HuH-7 (cell line): ENCODE measurements at regions not wholly inside any gene's neighbourhood (a gene's known extent, or its start where the extent isn't known, plus 50 kb on each side); places are given as distances from the start of the nearest gene placed in this dataset.
"Not testable (repeated sequence)": the region's sequence is repeated elsewhere in the genome, so short reads cannot be mapped to it uniquely, and the experiment has no call there.

Experiments
- DNase-seq: peaks from one replicate; pipeline ENCODE4 v3.0.0; 2011; ENCODE audit warnings: low spot score

- DNase-seq, result no peak
Observed at GRCh38 chr3:162863579-162863978, 1367.0 kb downstream of the OTOL1 start.

- DNase-seq, result no peak
Observed at GRCh38 chr3:162865466-162865865, 1368.9 kb downstream of the OTOL1 start.

- no peak for DNase-seq
Observed at GRCh38 chr3:162879021-162879562, 1382.5 kb downstream of the OTOL1 start.

- no peak for DNase-seq
Observed at GRCh38 chr3:162884373-162884772, 1387.8 kb downstream of the OTOL1 start.

GRCh38 chr3:162892921-162893793 is 1396.5 kb downstream of the OTOL1 start:
- DNase-seq, result no peak

GRCh38 chr3:162897291-162897690 is 1400.7 kb downstream of the OTOL1 start:
- DNase-seq, result no peak

- DNase-seq, result no peak
Observed at GRCh38 chr3:162932503-162932902, 1435.9 kb downstream of the OTOL1 start.

- no peak for DNase-seq
Observed at GRCh38 chr3:162933656-162934055, 1437.0 kb downstream of the OTOL1 start.

GRCh38 chr3:162936706-162937105 is 1440.1 kb downstream of the OTOL1 start:
- no peak for DNase-seq

GRCh38 chr3:162938083-162938482 is 1441.5 kb downstream of the OTOL1 start:
- DNase-seq, result no peak

GRCh38 chr3:162945626-162946025 is 1449.0 kb downstream of the OTOL1 start:
- no peak for DNase-seq

- no peak for DNase-seq
Observed at GRCh38 chr3:162956711-162957110, 1460.1 kb downstream of the OTOL1 start.

GRCh38 chr3:162960269-162960668 is 1463.7 kb downstream of the OTOL1 start:
- no peak for DNase-seq

- DNase-seq, result no peak
Observed at GRCh38 chr3:162970292-162970691, 1473.7 kb downstream of the OTOL1 start.

GRCh38 chr3:162971715-162972114 is 1475.1 kb downstream of the OTOL1 start:
- DNase-seq, result no peak

- no peak for DNase-seq
Observed at GRCh38 chr3:162973428-162973917, 1476.9 kb downstream of the OTOL1 start.

- DNase-seq, result no peak
Observed at GRCh38 chr3:162978136-162978535, 1481.5 kb downstream of the OTOL1 start.

GRCh38 chr3:162984746-162985145 is 1488.1 kb downstream of the OTOL1 start:
- DNase-seq, result no peak

- DNase-seq, result not testable (repeated sequence)
Observed at GRCh38 chr3:162987085-162987794, 1490.6 kb downstream of the OTOL1 start.

- no peak for DNase-seq
Observed at GRCh38 chr3:162992741-162993140, 1496.1 kb downstream of the OTOL1 start.

- DNase-seq, result no peak
Observed at GRCh38 chr3:162994165-162994564, 1497.6 kb downstream of the OTOL1 start.

- DNase-seq, result no peak
Observed at GRCh38 chr3:162996368-162996767, 1499.8 kb downstream of the OTOL1 start.

- no peak for DNase-seq
Observed at GRCh38 chr3:162998205-162998604, 1501.6 kb downstream of the OTOL1 start.
